Keratinocyte (primary cell): ENCODE measurements at regions not wholly inside any gene's neighbourhood (a gene's known extent, or its start where the extent isn't known, plus 50 kb on each side); places are given as distances from the start of the nearest gene placed in this dataset.

Experiments
- EZH2 ChIP-seq: IDR thresholded peaks from one replicate; pipeline ENCODE4 v1.6.1; 2012; ENCODE audit warnings: inconsistent platforms, mild to moderate bottlenecking, low read length, moderate library complexity
- TF ChIP-seq, protein P1 (sequence below), 3 experiments: IDR thresholded peaks in 1 of 3; conservative IDR thresholded peaks in 1 of 3; optimal IDR thresholded peaks in 1 of 3; 2 replicates in 2 of 3; 3 replicates in 1 of 3; pipeline versions ENCODE3 to v1.5.1; 2011; ENCODE audit warnings: low read length in 3 of 3, mild to moderate bottlenecking in 3 of 3, moderate library complexity in 2 of 3, control low read depth in 1 of 3, inconsistent platforms in 1 of 3; ENCODE audit not compliant: insufficient read depth in 2 of 3; ENCODE audit errors: extremely low read depth in 1 of 3

DNA sequence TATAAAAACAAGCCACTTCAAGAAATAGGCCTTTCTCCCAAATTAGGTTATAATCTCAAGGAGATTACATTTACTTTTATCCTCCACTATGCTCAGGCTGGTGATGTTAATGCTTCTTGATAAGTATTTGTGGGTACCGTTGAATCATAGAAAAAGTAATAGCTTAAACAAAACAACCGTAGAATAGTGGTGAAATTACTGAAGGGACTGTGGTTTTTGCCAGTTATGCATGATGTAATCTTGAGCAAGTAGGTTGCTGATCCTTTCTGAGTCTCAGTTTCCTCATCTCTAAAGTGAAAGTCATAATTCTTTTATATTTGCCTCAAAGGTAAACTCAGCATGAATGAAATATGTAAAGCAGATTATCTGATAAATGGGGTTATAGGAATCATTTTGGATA, 187.3 kb upstream of the JAG1 start:
- TF ChIP-seq, protein P1, sequence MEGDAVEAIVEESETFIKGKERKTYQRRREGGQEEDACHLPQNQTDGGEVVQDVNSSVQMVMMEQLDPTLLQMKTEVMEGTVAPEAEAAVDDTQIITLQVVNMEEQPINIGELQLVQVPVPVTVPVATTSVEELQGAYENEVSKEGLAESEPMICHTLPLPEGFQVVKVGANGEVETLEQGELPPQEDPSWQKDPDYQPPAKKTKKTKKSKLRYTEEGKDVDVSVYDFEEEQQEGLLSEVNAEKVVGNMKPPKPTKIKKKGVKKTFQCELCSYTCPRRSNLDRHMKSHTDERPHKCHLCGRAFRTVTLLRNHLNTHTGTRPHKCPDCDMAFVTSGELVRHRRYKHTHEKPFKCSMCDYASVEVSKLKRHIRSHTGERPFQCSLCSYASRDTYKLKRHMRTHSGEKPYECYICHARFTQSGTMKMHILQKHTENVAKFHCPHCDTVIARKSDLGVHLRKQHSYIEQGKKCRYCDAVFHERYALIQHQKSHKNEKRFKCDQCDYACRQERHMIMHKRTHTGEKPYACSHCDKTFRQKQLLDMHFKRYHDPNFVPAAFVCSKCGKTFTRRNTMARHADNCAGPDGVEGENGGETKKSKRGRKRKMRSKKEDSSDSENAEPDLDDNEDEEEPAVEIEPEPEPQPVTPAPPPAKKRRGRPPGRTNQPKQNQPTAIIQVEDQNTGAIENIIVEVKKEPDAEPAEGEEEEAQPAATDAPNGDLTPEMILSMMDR (optimal IDR thresholded peaks at IDR 0.05 in 1 of 3, IDR thresholded peaks at IDR 0.05 in 1 of 3, conservative IDR thresholded peaks at IDR 0.05 in 1 of 3; ENCODE audit: extremely low read depth in 1 of 3, insufficient read depth in 2 of 3, low read length in 3 of 3): no peak
- no peak for TF ChIP-seq EZH2
